H1 (cell line): ENCODE measurements at regions not wholly inside any gene's neighbourhood (a gene's known extent, or its start where the extent isn't known, plus 50 kb on each side); places are given as distances from the start of the nearest gene placed in this dataset.

ENCODE experiments used
- CTCF ChIA-PET: fragments of 300-600 bp; sonication (Branson Sonifier 250); formaldehyde crosslinking; loops from one replicate; lab custom pipeline; 2021; ENCODE audit not compliant: partially characterized antibody; lab: Charles Lee
- POLR2A ChIA-PET: fragments of 300-600 bp; sonication (Branson Sonifier 250); formaldehyde crosslinking; loops from one replicate; lab custom pipeline; 2021; ENCODE audit warnings: inconsistent platforms; ENCODE audit not compliant: partially characterized antibody; lab: Charles Lee
- DNase-seq, 2 experiments: peaks; one replicate each; pipeline versions ENCODE4 v3.0.0 to v3.0.0-alpha.2; 2010 to 2022; ENCODE audit warnings: low spot score in 2 of 2, low read depth in 1 of 2, mixed read lengths in 1 of 2
- FAIRE-seq: peaks from 2 replicates; lab custom pipeline; 2011; peaks lifted over from hg19 to GRCh38; lab: Jason Lieb, UNC
- H2AFZ ChIP-seq: 2 replicates; pipeline ENCODE4 v1.8.1; 2012; ENCODE audit warnings: low read length, inconsistent platforms
- H2AK5ac ChIP-seq: 2 replicates; pipeline ENCODE4 v1.6.1; 2013; ENCODE audit warnings: low read depth, low read length
- H2BK120ac ChIP-seq: replicated peaks from 2 replicates; pipeline ENCODE3; 2013; ENCODE audit warnings: low read depth, low read length, inconsistent platforms
- H2BK12ac ChIP-seq: 2 replicates; pipeline ENCODE4 v1.6.1; 2013; ENCODE audit warnings: low read depth, low read length
- H2BK15ac ChIP-seq: 2 replicates; pipeline ENCODE4 v1.6.1; 2013; ENCODE audit warnings: low read length
- H2BK20ac ChIP-seq: 2 replicates; pipeline ENCODE4 v1.6.1; 2013; ENCODE audit warnings: low read length
- H2BK5ac ChIP-seq: 2 replicates; pipeline ENCODE4 v1.6.1; 2013; ENCODE audit warnings: low read depth, low read length
- H3K14ac ChIP-seq: 2 replicates; pipeline ENCODE4 v1.6.1; 2013; ENCODE audit warnings: inconsistent platforms; ENCODE audit not compliant: insufficient read length
- H3K18ac ChIP-seq: 2 replicates; pipeline ENCODE4 v1.6.1; 2013; ENCODE audit warnings: low read length; ENCODE audit errors: extremely low read depth
- H3K23ac ChIP-seq: 2 replicates; pipeline ENCODE4 v1.6.1; 2013; ENCODE audit warnings: inconsistent platforms; ENCODE audit not compliant: insufficient read length
- H3K23me2 ChIP-seq: 2 replicates; pipeline ENCODE4 v1.6.1; 2013; ENCODE audit warnings: low read depth, low read length
- H3K27ac ChIP-seq: 2 replicates; pipeline ENCODE4 v1.6.1; 2011; ENCODE audit warnings: low read depth, low read length, inconsistent platforms
- H3K27me3 ChIP-seq, 4 experiments: replicated peaks in 1 of 4; 1 replicate in 1 of 4; 2 replicates in 3 of 4; pipeline versions ENCODE4 v1.6.1 to v1.8.1; 2011 to 2013; ENCODE audit warnings: low read length in 3 of 4, mild to moderate bottlenecking in 3 of 4, inconsistent platforms in 2 of 4, mixed read lengths in 2 of 4, moderate library complexity in 1 of 4; ENCODE audit not compliant: control insufficient read depth in 3 of 4, insufficient read depth in 3 of 4; ENCODE audit errors: extremely low read depth in 1 of 4
- H3K36me3 ChIP-seq, 4 experiments: 2 replicates each; pipeline versions ENCODE4 v1.6.1 to v1.8.1; 2011 to 2013; ENCODE audit warnings: mild to moderate bottlenecking in 4 of 4, low read length in 3 of 4, moderate library complexity in 2 of 4, control low read depth in 1 of 4, inconsistent platforms in 1 of 4; ENCODE audit not compliant: insufficient read depth in 4 of 4, control insufficient read depth in 2 of 4
- H3K4ac ChIP-seq: replicated peaks from 2 replicates; pipeline ENCODE3; 2013; ENCODE audit warnings: low read length, low read depth, mixed read lengths, inconsistent platforms; ENCODE audit not compliant: insufficient read length
- H3K4me1 ChIP-seq, 4 experiments: replicated peaks in 1 of 4; 1 replicate in 1 of 4; 2 replicates in 3 of 4; pipeline versions ENCODE4 v1.6.1 to v1.8.1; 2011 to 2013; ENCODE audit warnings: low read length in 3 of 4, inconsistent platforms in 2 of 4, mixed read lengths in 1 of 4; ENCODE audit not compliant: insufficient read depth in 4 of 4, control insufficient read depth in 3 of 4
- H3K4me2 ChIP-seq, 2 experiments: 2 replicates each; pipeline versions ENCODE4 v1.6.1 to v1.8.1; 2011 to 2013; ENCODE audit warnings: low read depth in 2 of 2, low read length in 2 of 2, control low read depth in 1 of 2, inconsistent platforms in 1 of 2, mild to moderate bottlenecking in 1 of 2; ENCODE audit not compliant: insufficient read depth in 1 of 2
- H3K4me3 ChIP-seq, 4 experiments: fragments of 200-600, 300-600 bp in 1 of 4; sonication (generic), shearing (Covaris generic), sonication (Bioruptor Twin) in 1 of 4; 2 replicates each; pipeline versions ENCODE4 v1.5.1 to v1.8.1; 2011 to 2016; ENCODE audit warnings: low read length in 4 of 4, low read depth in 3 of 4, control low read depth in 2 of 4, inconsistent platforms in 2 of 4, mild to moderate bottlenecking in 2 of 4, mixed read lengths in 1 of 4, moderate library complexity in 1 of 4; ENCODE audit not compliant: insufficient read depth in 2 of 4; ENCODE audit errors: extremely low read depth in 1 of 4
- H3K56ac ChIP-seq: replicated peaks from 2 replicates; pipeline ENCODE3; 2013; ENCODE audit warnings: low read depth, mild to moderate bottlenecking, mixed read lengths, low read length, inconsistent platforms; ENCODE audit not compliant: insufficient read length
- H3K79me1 ChIP-seq: 2 replicates; pipeline ENCODE4 v1.6.1; 2013; ENCODE audit warnings: low read depth, low read length, control low read depth
- H3K79me2 ChIP-seq, 2 experiments: 2 replicates each; pipeline versions ENCODE4 v1.6.1 to v1.8.1; 2012 to 2013; ENCODE audit warnings: low read length in 2 of 2, mild to moderate bottlenecking in 2 of 2, inconsistent platforms in 1 of 2; ENCODE audit not compliant: insufficient read depth in 2 of 2, control insufficient read depth in 1 of 2
- H3K9ac ChIP-seq, 4 experiments: replicated peaks in 1 of 4; 1 replicate in 1 of 4; 2 replicates in 3 of 4; pipeline versions ENCODE4 v1.6.1 to v1.8.1; 2011 to 2013; ENCODE audit warnings: low read depth in 3 of 4, low read length in 3 of 4, control low read depth in 2 of 4, mild to moderate bottlenecking in 2 of 4, moderate library complexity in 2 of 4, inconsistent platforms in 1 of 4; ENCODE audit errors: extremely low read depth in 1 of 4
- H3K9me3 ChIP-seq, 2 experiments: 2 replicates each; pipeline versions ENCODE4 v1.6.1 to v1.8.1; 2012 to 2013; ENCODE audit warnings: mild to moderate bottlenecking in 2 of 2, moderate library complexity in 2 of 2, control low read depth in 1 of 2, inconsistent platforms in 1 of 2, low read depth in 1 of 2, low read length in 1 of 2, mixed read lengths in 1 of 2; ENCODE audit not compliant: insufficient read depth in 2 of 2
- H4K20me1 ChIP-seq, 2 experiments: replicated peaks in 1 of 2; 2 replicates each; pipeline versions ENCODE3 to v1.8.1; 2011 to 2013; ENCODE audit warnings: inconsistent platforms in 2 of 2, low read length in 2 of 2, mild to moderate bottlenecking in 1 of 2; ENCODE audit not compliant: insufficient read depth in 2 of 2, control insufficient read depth in 1 of 2
- H4K5ac ChIP-seq: 2 replicates; pipeline ENCODE4 v1.6.1; 2013; ENCODE audit warnings: low read length, low read depth, mixed read lengths, inconsistent platforms; ENCODE audit not compliant: insufficient read length
- H4K8ac ChIP-seq: 2 replicates; pipeline ENCODE4 v1.8.0; 2013; ENCODE audit warnings: mild to moderate bottlenecking, moderate library complexity, low read length, inconsistent platforms; ENCODE audit not compliant: insufficient read depth; ENCODE audit errors: extremely low read depth
- H4K91ac ChIP-seq: replicated peaks from 2 replicates; pipeline ENCODE3; 2013; ENCODE audit warnings: low read length, mixed read lengths, inconsistent platforms; ENCODE audit not compliant: insufficient read length
- BCL11A ChIP-seq, 2 experiments: IDR thresholded peaks; one replicate each; pipeline ENCODE4 v1.6.1; 2011; ENCODE audit warnings: low read depth in 2 of 2, low read length in 2 of 2, mild to moderate bottlenecking in 2 of 2
- BRCA1 ChIP-seq: IDR thresholded peaks from 2 replicates; pipeline ENCODE4 v1.6.1; 2012; ENCODE audit warnings: low read depth, low read length, improper control_type of control experiment
- CHD1 ChIP-seq: IDR thresholded peaks from 2 replicates; pipeline ENCODE4 v1.6.1; 2012; ENCODE audit warnings: low read depth, low read length, improper control_type of control experiment
- EGR1 ChIP-seq: IDR thresholded peaks from 2 replicates; pipeline ENCODE4 v1.6.1; 2011; ENCODE audit warnings: low read depth, low read length, borderline replicate concordance
- KDM4A ChIP-seq: IDR thresholded peaks from one replicate; pipeline ENCODE4 v1.7.1; 2012; ENCODE audit warnings: low read depth, mild to moderate bottlenecking, moderate library complexity, low read length, inconsistent platforms; ENCODE audit not compliant: severe bottlenecking
- NANOG ChIP-seq: IDR thresholded peaks from 2 replicates; pipeline ENCODE4 v1.6.1; 2011; ENCODE audit warnings: low read length, low read depth, mild to moderate bottlenecking, inconsistent platforms; ENCODE audit not compliant: insufficient read depth, poor library complexity, severe bottlenecking
- POLR2AphosphoS5 ChIP-seq: IDR thresholded peaks from 2 replicates; pipeline ENCODE4 v1.6.1; 2011; ENCODE audit warnings: low read depth, low read length
- RAD21 ChIP-seq, 2 experiments: IDR thresholded peaks in 1 of 2; conservative IDR thresholded peaks in 1 of 2; 2 replicates each; pipeline ENCODE4 v1.6.1; 2011; ENCODE audit warnings: low read depth in 2 of 2, low read length in 2 of 2, improper control_type of control experiment in 1 of 2, inconsistent platforms in 1 of 2, mild to moderate bottlenecking in 1 of 2, moderate library complexity in 1 of 2
- RFX5 ChIP-seq: IDR thresholded peaks from 2 replicates; pipeline ENCODE4 v1.6.1; 2011; ENCODE audit warnings: low read depth, low read length, improper control_type of control experiment, borderline replicate concordance
- RXRA ChIP-seq: IDR thresholded peaks from 2 replicates; pipeline ENCODE4 v1.6.1; 2011; ENCODE audit warnings: low read depth, mild to moderate bottlenecking, low read length, moderate library complexity; ENCODE audit not compliant: insufficient read depth
- SP4 ChIP-seq: IDR thresholded peaks from 2 replicates; pipeline ENCODE4 v1.6.1; 2012; ENCODE audit warnings: low read length, inconsistent platforms
- SUZ12 ChIP-seq: fragments of 200-600 bp; sonication (generic); IDR thresholded peaks from 2 replicates; pipeline ENCODE4 v1.6.1; 2012; ENCODE audit warnings: mild to moderate bottlenecking, inconsistent platforms, low read length, moderate library complexity, mixed read lengths
- TAF7 ChIP-seq: optimal IDR thresholded peaks from 2 replicates; pipeline ENCODE3; 2011; ENCODE audit warnings: low read depth, mild to moderate bottlenecking, inconsistent platforms, low read length, moderate library complexity, borderline replicate concordance
- TF ChIP-seq, protein P1 (sequence below): IDR thresholded peaks from 2 replicates; pipeline ENCODE4 v1.6.1; 2011; ENCODE audit warnings: low read length, improper control_type of control experiment

DNA sequence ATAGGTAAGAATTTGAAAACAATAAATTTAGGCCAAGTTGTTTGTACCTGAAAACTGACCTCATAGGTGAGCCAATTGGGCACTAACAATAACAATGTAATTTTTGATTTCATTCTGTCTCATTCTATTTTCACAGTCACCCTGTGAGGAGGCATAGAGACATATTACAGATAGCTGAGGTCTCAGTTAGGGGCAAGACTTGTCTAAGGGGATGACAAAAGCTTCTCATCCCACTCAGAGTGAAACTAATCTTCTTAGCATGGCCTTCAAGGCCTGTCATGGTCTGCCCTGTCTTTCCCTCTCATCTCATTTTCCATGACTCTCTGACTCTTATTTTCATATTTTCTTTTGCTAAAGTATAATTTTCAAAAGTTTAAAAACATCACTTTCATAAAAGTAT is 562.0 kb upstream of the TNP1 start:
- FAIRE-seq (no peak), DNase-seq (no peak)
- Histone ChIP-seq H2BK12ac (no peak overlapping the region), H4K91ac (no peak overlapping the region), H3K27me3 (no peaks in the 10 kb centered on the region), H2AFZ (no peak overlapping the region), H3K4ac (no peak overlapping the region), H3K9me3 (no peaks in the 10 kb centered on the region; a peak in 1 of 4 replicates), H3K56ac (no peak overlapping the region), H3K23me2 (no peaks in the 10 kb centered on the region), H3K79me1 (no peaks in the 10 kb centered on the region), H3K14ac (no peak overlapping the region), H3K36me3 (no peaks in the 10 kb centered on the region), H3K23ac (no peak overlapping the region), H3K4me3 (no peak overlapping the region), H2BK20ac (no peak overlapping the region), H4K20me1 (no peaks in the 10 kb centered on the region), H2BK120ac (no peak overlapping the region), H3K9ac (no peak overlapping the region), H3K27ac (no peak overlapping the region), H3K18ac (no peak overlapping the region), H3K79me2 (no peaks in the 10 kb centered on the region), H3K4me1 (no peaks in the 10 kb centered on the region), H2BK15ac (no peak overlapping the region), H4K8ac (no peak overlapping the region), H2AK5ac (no peak overlapping the region), H3K4me2 (no peak overlapping the region), H2BK5ac (no peak overlapping the region), H4K5ac (no peak overlapping the region)
- CTCF ChIA-PET, result no interaction called here
- POLR2A ChIA-PET, result no interaction called here
- no peak for TF ChIP-seq BCL11A (IDR thresholded peaks at IDR 0.05; ENCODE audit: low read depth in 2 of 2, low read length in 2 of 2)
- no peak for TF ChIP-seq RXRA
- TF ChIP-seq EGR1, result no peak
- no peak for TF ChIP-seq NANOG
- no peak for TF ChIP-seq RFX5
- no peak for TF ChIP-seq SP4
- no peak for TF ChIP-seq TAF7
- no peak for TF ChIP-seq CHD1
- TF ChIP-seq KDM4A, result no peak
- no peak for TF ChIP-seq RAD21 (IDR thresholded peaks at IDR 0.05 in 1 of 2, conservative IDR thresholded peaks at IDR 0.05 in 1 of 2; ENCODE audit: low read depth in 2 of 2, low read length in 2 of 2)
- no peak for TF ChIP-seq POLR2AphosphoS5
- no peak for TF ChIP-seq BRCA1
- TF ChIP-seq SUZ12, result no peak
- TF ChIP-seq, protein P1, sequence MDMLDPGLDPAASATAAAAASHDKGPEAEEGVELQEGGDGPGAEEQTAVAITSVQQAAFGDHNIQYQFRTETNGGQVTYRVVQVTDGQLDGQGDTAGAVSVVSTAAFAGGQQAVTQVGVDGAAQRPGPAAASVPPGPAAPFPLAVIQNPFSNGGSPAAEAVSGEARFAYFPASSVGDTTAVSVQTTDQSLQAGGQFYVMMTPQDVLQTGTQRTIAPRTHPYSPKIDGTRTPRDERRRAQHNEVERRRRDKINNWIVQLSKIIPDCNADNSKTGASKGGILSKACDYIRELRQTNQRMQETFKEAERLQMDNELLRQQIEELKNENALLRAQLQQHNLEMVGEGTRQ, result no peak
